ENCODE measurements at regions not wholly inside any gene's neighbourhood (a gene's known extent, or its start where the extent isn't known, plus 50 kb on each side); places are given as distances from the start of the nearest gene placed in this dataset.

DNA sequence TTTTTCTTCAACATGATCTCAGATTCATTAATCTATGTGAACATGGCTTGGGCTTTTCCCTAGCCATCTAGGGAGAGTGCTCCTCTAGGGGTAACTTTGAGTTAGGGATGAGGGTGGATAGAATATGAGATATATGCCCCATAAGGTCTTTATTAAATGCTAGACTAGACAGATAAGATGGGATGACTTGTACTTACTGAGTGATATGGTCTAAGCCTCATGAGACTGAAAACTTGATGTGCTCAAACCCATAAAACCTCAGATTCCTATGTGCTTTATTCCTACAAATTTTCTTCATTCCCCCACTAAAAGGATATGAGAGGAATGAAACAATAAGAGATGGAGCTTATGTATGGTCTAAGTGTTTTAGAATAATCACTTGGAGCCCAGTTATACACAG lies 386.6 kb downstream of the YTHDC2 start:
- TF ChIP-seq, protein P1, sequence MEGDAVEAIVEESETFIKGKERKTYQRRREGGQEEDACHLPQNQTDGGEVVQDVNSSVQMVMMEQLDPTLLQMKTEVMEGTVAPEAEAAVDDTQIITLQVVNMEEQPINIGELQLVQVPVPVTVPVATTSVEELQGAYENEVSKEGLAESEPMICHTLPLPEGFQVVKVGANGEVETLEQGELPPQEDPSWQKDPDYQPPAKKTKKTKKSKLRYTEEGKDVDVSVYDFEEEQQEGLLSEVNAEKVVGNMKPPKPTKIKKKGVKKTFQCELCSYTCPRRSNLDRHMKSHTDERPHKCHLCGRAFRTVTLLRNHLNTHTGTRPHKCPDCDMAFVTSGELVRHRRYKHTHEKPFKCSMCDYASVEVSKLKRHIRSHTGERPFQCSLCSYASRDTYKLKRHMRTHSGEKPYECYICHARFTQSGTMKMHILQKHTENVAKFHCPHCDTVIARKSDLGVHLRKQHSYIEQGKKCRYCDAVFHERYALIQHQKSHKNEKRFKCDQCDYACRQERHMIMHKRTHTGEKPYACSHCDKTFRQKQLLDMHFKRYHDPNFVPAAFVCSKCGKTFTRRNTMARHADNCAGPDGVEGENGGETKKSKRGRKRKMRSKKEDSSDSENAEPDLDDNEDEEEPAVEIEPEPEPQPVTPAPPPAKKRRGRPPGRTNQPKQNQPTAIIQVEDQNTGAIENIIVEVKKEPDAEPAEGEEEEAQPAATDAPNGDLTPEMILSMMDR (IDR thresholded peaks at IDR 0.05; ENCODE audit: insufficient read depth in 1 of 2, low read depth in 1 of 2, low read length in 1 of 2, severe bottlenecking in 1 of 2, unreplicated experiment in 1 of 2), result no peak
- H3K4me3 Mint-ChIP-seq (ENCODE audit: unreplicated experiment), result no peak overlapping the region
- H3K4me1 Mint-ChIP-seq (ENCODE audit: low read depth, unreplicated experiment), result no peaks in the 10 kb centered on the region
- no peaks in the 10 kb centered on the region for H3K36me3 Mint-ChIP-seq (ENCODE audit: insufficient read depth, unreplicated experiment)
- peaks cover 8% of the 10 kb centered on the region for H3K27me3 Mint-ChIP-seq (ENCODE audit: insufficient read depth, unreplicated experiment)
- intact Hi-C loops (cut with micrococcal nuclease; ENCODE audit: unreplicated experiment), result no loop called here
- ChIA-PET CTCF (no interaction called here), POLR2A (no interaction called here)
- Histone ChIP-seq H3K4me1 (no peaks in the 10 kb centered on the region), H3K9me3 (no peaks in the 10 kb centered on the region), H3K27me3 (replicated peaks; ENCODE audit: control insufficient read depth, insufficient read depth, low read length) (no peaks in the 10 kb centered on the region), H3K36me3 (ENCODE audit: control insufficient read depth, insufficient read depth, low read length) (no peaks in the 10 kb centered on the region), H3K4me3 (ENCODE audit: low read depth, low read length) (no peak overlapping the region)
- no peaks in the 10 kb centered on the region for H3K9me3 Mint-ChIP-seq (ENCODE audit: unreplicated experiment)
- BruUV-seq (replicated peaks), result no TSS peak
- H3K27ac Mint-ChIP-seq (ENCODE audit: unreplicated experiment), result no peak overlapping the region
- no peak for DNase-seq

DNA sequence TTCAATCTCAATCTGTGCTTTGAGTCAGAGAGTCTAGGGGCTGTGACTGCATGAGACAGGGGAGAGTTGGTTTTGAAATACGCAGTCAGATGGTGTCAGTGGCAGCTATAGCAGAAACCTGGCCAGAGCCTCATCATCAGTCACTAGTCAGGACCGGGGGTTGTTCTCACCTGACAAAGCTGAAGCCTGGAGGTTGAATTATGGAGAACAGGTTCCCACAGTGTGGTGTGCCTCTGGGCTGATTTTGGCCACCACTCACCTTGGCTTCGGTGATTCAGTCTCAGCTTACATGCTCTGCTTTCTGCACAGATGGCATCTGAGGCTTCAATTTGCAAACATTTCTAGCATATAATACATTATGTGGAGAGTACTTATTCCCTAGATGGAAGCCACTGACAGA lies 387.3 kb downstream of the YTHDC2 start:
- Mint-ChIP-seq H3K4me1 (ENCODE audit: low read depth, unreplicated experiment) (no peaks in the 10 kb centered on the region), H3K27ac (ENCODE audit: unreplicated experiment) (no peak overlapping the region), H3K9me3 (ENCODE audit: unreplicated experiment) (no peaks in the 10 kb centered on the region), H3K4me3 (ENCODE audit: unreplicated experiment) (no peak overlapping the region), H3K27me3 (ENCODE audit: insufficient read depth, unreplicated experiment) (peaks cover 8% of the 10 kb centered on the region), H3K36me3 (ENCODE audit: insufficient read depth, unreplicated experiment) (no peaks in the 10 kb centered on the region)
- intact Hi-C loops (cut with micrococcal nuclease; ENCODE audit: unreplicated experiment), result no loop called here
- DNase-seq, result no peak
- ChIA-PET POLR2A (no interaction called here), CTCF (no interaction called here)
- no peaks in the 10 kb centered on the region for H3K4me1 ChIP-seq
- H3K36me3 ChIP-seq (ENCODE audit: control insufficient read depth, insufficient read depth, low read length), result no peaks in the 10 kb centered on the region
- no peak overlapping the region for H3K4me3 ChIP-seq (ENCODE audit: low read depth, low read length)
- no peaks in the 10 kb centered on the region for H3K9me3 ChIP-seq
- TF ChIP-seq, protein P1 (IDR thresholded peaks at IDR 0.05; ENCODE audit: insufficient read depth in 1 of 2, low read depth in 1 of 2, low read length in 1 of 2, severe bottlenecking in 1 of 2, unreplicated experiment in 1 of 2), result no peak
- no TSS peak for BruUV-seq (replicated peaks)
- H3K27me3 ChIP-seq (replicated peaks; ENCODE audit: control insufficient read depth, insufficient read depth, low read length), result no peaks in the 10 kb centered on the region

DNA sequence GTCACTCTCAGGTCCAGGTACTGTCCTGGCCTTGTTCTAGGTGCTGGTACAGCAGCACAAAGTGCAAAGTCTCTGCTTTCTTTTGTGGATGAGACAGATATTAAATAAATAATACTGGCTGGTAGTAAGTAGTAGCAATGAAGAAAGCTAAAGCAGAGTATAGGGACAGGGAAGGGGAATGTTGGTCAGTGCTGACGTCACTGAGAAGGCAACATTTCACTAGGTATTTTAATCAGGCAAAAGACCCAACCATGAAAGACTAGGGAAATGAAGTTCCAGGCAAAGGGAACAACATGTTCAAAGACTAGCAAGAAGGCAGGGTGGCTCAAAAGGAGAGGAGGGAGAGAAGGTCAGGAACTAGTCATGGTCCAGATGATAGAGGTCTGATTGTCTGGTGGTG lies 388.2 kb downstream of the YTHDC2 start:
- Mint-ChIP-seq H3K27me3 (ENCODE audit: insufficient read depth, unreplicated experiment) (peaks cover 8% of the 10 kb centered on the region), H3K27ac (ENCODE audit: unreplicated experiment) (no peak overlapping the region), H3K9me3 (ENCODE audit: unreplicated experiment) (no peaks in the 10 kb centered on the region), H3K4me1 (ENCODE audit: low read depth, unreplicated experiment) (no peaks in the 10 kb centered on the region), H3K36me3 (ENCODE audit: insufficient read depth, unreplicated experiment) (no peaks in the 10 kb centered on the region), H3K4me3 (ENCODE audit: unreplicated experiment) (no peak overlapping the region)
- POLR2A ChIA-PET, result no interaction called here
- no peak overlapping the region for H3K4me3 ChIP-seq (ENCODE audit: low read depth, low read length)
- H3K4me1 ChIP-seq, result no peaks in the 10 kb centered on the region
- BruUV-seq (replicated peaks), result no TSS peak
- TF ChIP-seq, protein P1 (IDR thresholded peaks at IDR 0.05; ENCODE audit: insufficient read depth in 1 of 2, low read depth in 1 of 2, low read length in 1 of 2, severe bottlenecking in 1 of 2, unreplicated experiment in 1 of 2), result no peak
- no peaks in the 10 kb centered on the region for H3K9me3 ChIP-seq
- intact Hi-C loops (cut with micrococcal nuclease; ENCODE audit: unreplicated experiment), result no loop called here
- no peaks in the 10 kb centered on the region for H3K36me3 ChIP-seq (ENCODE audit: control insufficient read depth, insufficient read depth, low read length)
- no peak for DNase-seq
- CTCF ChIA-PET, result no interaction called here
- no peaks in the 10 kb centered on the region for H3K27me3 ChIP-seq (replicated peaks; ENCODE audit: control insufficient read depth, insufficient read depth, low read length)
